ENCODE measurements at regions not wholly inside any gene's neighbourhood (a gene's known extent, or its start where the extent isn't known, plus 50 kb on each side); places are given as distances from the start of the nearest gene placed in this dataset.
"Not testable (repeated sequence)": the region's sequence is repeated elsewhere in the genome, so short reads cannot be mapped to it uniquely, and the experiment has no call there.

DNA sequence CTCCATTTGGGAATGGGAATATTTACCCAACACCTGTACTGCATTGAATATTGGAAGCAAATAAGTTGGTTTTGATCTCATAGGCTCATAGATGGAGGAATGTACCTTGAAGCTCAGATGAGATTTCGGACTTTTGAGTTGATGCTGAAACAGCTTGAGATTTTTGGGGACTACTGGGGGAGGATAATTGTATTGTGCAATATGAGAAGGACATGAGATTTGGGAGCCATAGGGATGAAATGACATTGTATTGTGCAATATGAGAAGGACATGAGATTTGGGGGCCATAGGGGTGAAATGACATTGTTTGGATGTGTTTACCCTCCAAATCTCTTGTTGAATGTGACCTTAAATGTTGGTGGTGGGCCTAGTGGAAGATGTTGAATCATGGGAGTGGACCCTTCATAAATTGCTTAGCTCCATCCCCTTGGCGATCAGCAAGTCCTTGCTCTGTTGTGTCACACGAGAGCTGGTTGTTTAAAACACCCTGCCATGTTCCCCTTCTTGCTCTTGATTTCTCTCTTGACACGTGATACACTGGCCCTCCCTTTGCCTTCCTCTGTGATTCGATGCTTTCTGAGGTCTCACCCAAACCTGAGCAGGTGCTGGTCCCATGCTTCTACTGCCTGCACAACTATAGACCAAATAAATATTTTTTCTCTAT is 4464.8 kb upstream of the OR11H1 start:
- CTCF ChIA-PET; H3K27me3 Mint-ChIP-seq (ENCODE audit: unreplicated experiment); H3K27ac Mint-ChIP-seq (ENCODE audit: unreplicated experiment); H3K4me3 Mint-ChIP-seq (ENCODE audit: low read depth, unreplicated experiment); DNase-seq; H3K4me1 Mint-ChIP-seq (ENCODE audit: low read depth, unreplicated experiment); intact Hi-C loops (cut with micrococcal nuclease; ENCODE audit: unreplicated experiment); H3K36me3 Mint-ChIP-seq (ENCODE audit: insufficient read depth, unreplicated experiment); BruUV-seq (replicated peaks): not testable (repeated sequence)
- peaks cover 15% of the 10 kb centered on the region for H3K9me3 Mint-ChIP-seq (ENCODE audit: low read depth, unreplicated experiment)

DNA sequence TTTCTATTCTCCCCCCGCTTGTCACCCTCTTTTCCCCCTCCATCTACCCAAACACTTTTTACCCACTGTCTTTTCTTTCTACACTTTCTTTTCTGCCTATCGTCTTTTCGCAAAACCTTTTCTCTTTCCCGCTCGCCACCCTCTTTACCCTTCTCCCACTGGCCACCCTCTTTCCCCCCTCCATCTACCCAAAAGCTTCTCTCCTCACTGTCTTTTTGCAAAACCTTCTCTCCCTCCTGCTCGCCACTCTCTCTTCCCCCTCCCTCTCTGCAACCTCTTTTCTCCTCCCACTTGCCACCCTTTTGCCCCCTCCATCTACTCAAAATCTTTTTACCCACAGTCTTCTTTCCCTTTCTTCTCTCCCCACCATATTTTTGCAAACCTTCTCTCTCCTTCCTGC is 4462.8 kb upstream of the OR11H1 start:
- peaks cover 13% of the 10 kb centered on the region for H3K9me3 Mint-ChIP-seq (ENCODE audit: low read depth, unreplicated experiment)
- H3K27me3 Mint-ChIP-seq (ENCODE audit: unreplicated experiment); H3K4me1 Mint-ChIP-seq (ENCODE audit: low read depth, unreplicated experiment); H3K36me3 Mint-ChIP-seq (ENCODE audit: insufficient read depth, unreplicated experiment); BruUV-seq (replicated peaks); intact Hi-C loops (cut with micrococcal nuclease; ENCODE audit: unreplicated experiment); CTCF ChIA-PET; DNase-seq; H3K4me3 Mint-ChIP-seq (ENCODE audit: low read depth, unreplicated experiment); H3K27ac Mint-ChIP-seq (ENCODE audit: unreplicated experiment): not testable (repeated sequence)

DNA sequence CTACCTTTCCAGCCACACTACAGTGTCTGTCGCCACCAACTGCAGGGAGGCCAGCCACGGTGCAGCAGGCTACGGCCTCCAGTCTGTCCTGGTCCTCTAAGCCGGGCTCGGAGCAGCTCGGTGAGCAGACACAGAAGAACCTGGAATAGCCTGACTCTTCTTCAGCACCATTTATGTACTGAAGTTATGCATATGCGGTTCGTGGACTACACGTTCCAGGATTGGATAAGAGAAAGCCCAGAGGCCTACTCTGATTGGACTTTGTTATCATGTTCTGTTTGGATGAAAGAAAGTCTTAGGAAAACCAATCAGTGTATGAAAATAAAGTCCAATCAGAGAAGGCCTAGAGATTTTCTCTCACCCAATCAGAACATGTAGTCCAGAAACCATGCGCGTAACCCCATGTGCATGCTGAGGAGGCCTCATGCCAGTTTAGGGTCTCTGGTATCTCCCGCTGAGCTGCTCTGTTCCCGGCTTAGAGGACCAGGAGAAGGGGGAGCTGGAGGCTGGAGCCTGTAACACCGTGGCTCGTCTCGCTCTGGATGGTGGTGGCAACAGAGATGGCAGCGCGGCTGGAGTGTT is 4462.0 kb upstream of the OR11H1 start:
- intact Hi-C loops (cut with micrococcal nuclease; ENCODE audit: unreplicated experiment); H3K4me3 Mint-ChIP-seq (ENCODE audit: low read depth, unreplicated experiment): not testable (repeated sequence)

DNA sequence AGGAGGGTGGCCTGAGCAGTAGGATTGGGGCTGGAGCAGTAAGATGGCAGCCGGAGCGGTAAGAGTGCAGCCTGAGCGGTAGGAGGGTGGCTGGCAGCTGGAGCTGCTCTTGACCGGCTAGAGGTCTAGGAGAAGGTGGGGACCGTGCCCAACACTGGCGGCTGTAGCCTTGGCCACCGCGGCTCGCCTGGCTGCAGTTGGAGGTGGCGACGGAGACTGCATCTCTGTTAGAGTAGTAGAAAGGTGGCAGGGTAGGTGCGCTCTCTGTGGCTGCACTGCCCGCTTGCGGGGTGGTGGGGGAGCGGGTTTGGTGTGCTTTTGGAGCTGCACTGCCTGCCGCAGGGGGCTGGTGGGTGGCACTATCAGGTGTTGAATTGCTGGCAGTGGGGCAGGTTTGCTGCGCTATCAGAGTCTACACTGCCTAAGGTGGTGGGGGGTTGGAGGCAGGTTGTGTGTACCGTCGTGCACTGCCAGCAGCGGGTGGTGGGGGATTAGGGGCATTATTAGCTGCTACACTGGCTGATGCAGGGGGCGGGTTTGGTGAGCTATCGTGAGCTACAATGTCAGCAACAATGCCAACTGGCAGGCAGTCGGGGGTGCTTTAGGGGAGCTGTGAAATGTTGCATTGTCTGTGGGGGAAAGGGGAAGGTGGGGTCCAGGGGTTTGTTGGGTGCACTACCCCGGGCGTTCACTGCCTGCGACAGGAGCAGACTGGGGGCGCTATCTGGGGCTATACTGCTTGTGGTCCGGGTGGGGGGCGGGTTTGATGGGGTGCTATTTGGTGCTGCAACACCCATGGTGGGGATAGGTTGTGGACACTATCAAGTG is 4461.3 kb upstream of the OR11H1 start:
- no peak overlapping the region for H3K27ac Mint-ChIP-seq (ENCODE audit: unreplicated experiment)
- no peaks in the 10 kb centered on the region for H3K36me3 Mint-ChIP-seq (ENCODE audit: insufficient read depth, unreplicated experiment)
- CTCF ChIA-PET: interaction anchor here (0.6 kb wide), 1 partner anchor 286 kb away, joined by 3 read pairs; no protein-coding TSS in a partner anchor
- H3K4me3 Mint-ChIP-seq (ENCODE audit: low read depth, unreplicated experiment): no peak overlapping the region
- BruUV-seq (replicated peaks): no TSS peak
- peaks cover 13% of the 10 kb centered on the region for H3K9me3 Mint-ChIP-seq (ENCODE audit: low read depth, unreplicated experiment)
- no peak for DNase-seq
- H3K27me3 Mint-ChIP-seq (ENCODE audit: unreplicated experiment): no peaks in the 10 kb centered on the region
- TF ChIP-seq, protein P1, sequence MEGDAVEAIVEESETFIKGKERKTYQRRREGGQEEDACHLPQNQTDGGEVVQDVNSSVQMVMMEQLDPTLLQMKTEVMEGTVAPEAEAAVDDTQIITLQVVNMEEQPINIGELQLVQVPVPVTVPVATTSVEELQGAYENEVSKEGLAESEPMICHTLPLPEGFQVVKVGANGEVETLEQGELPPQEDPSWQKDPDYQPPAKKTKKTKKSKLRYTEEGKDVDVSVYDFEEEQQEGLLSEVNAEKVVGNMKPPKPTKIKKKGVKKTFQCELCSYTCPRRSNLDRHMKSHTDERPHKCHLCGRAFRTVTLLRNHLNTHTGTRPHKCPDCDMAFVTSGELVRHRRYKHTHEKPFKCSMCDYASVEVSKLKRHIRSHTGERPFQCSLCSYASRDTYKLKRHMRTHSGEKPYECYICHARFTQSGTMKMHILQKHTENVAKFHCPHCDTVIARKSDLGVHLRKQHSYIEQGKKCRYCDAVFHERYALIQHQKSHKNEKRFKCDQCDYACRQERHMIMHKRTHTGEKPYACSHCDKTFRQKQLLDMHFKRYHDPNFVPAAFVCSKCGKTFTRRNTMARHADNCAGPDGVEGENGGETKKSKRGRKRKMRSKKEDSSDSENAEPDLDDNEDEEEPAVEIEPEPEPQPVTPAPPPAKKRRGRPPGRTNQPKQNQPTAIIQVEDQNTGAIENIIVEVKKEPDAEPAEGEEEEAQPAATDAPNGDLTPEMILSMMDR (IDR thresholded peaks at IDR 0.05; ENCODE audit: unreplicated experiment): no peak
- intact Hi-C loops (cut with micrococcal nuclease; ENCODE audit: unreplicated experiment): no loop called here
- no peaks in the 10 kb centered on the region for H3K4me1 Mint-ChIP-seq (ENCODE audit: low read depth, unreplicated experiment)

More for the DNA sequence above, 4462.0 kb upstream of the OR11H1 start:
- CTCF ChIA-PET; H3K27ac Mint-ChIP-seq (ENCODE audit: unreplicated experiment); H3K36me3 Mint-ChIP-seq (ENCODE audit: insufficient read depth, unreplicated experiment); H3K27me3 Mint-ChIP-seq (ENCODE audit: unreplicated experiment); DNase-seq; BruUV-seq (replicated peaks); H3K4me1 Mint-ChIP-seq (ENCODE audit: low read depth, unreplicated experiment): not testable (repeated sequence)
- H3K9me3 Mint-ChIP-seq (ENCODE audit: low read depth, unreplicated experiment): peaks cover 13% of the 10 kb centered on the region

DNA sequence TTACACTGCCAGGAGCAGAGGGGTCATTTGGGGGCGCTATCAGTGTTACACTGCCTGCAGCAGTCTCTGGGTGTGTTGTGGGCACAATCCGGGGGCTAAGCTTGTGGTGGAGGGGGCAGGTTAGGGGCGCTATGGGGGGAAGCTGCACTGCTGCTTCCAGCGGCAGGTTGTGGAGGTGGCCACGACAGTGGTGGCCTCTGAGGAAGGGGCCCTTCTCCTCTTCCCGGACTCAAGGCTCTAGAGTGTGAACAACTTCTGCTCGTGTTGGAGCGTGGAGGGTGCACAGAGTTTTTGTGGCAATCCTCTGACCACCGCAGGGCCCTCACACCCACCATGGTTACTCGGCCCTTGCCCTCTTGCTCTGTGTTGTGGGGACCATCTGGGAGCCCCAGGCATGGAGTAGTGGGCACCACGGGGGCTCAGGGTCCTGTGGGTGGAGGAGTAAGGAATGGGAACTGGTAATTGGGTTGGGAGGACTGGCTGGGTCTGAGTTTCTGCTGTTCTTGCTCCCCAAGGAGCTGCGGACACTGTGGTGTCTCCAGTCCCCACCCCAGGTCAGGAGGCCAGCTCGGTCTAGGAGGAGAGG is 4460.6 kb upstream of the OR11H1 start:
- H3K9me3 Mint-ChIP-seq (ENCODE audit: low read depth, unreplicated experiment): peaks cover 13% of the 10 kb centered on the region
- DNase-seq; H3K36me3 Mint-ChIP-seq (ENCODE audit: insufficient read depth, unreplicated experiment); CTCF ChIA-PET; H3K4me3 Mint-ChIP-seq (ENCODE audit: low read depth, unreplicated experiment); BruUV-seq (replicated peaks); H3K27me3 Mint-ChIP-seq (ENCODE audit: unreplicated experiment); H3K27ac Mint-ChIP-seq (ENCODE audit: unreplicated experiment); intact Hi-C loops (cut with micrococcal nuclease; ENCODE audit: unreplicated experiment); H3K4me1 Mint-ChIP-seq (ENCODE audit: low read depth, unreplicated experiment): not testable (repeated sequence)

DNA sequence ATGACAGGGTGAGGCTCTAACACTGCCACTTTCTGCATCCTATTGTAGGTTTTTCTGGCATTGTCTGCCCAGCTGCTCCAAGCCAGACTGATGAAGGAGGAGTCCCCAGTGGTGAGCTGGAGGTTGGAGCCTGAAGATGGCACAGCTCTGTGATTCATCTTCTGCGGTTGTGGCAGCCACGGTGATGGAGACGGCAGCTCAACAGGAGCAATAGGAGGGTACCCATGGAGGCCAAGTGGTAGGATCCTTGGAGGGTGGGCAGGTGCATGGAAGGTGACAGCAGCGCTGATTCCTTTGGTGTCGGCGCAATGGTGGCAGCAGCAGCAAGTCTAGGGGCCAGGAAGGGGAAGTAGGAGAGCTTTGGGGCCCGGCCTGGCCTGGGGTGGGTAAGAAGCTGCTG is 4460.1 kb upstream of the OR11H1 start:
- H3K27ac Mint-ChIP-seq (ENCODE audit: unreplicated experiment); H3K4me3 Mint-ChIP-seq (ENCODE audit: low read depth, unreplicated experiment); H3K27me3 Mint-ChIP-seq (ENCODE audit: unreplicated experiment); H3K36me3 Mint-ChIP-seq (ENCODE audit: insufficient read depth, unreplicated experiment); intact Hi-C loops (cut with micrococcal nuclease; ENCODE audit: unreplicated experiment); BruUV-seq (replicated peaks); DNase-seq; CTCF ChIA-PET; H3K4me1 Mint-ChIP-seq (ENCODE audit: low read depth, unreplicated experiment): not testable (repeated sequence)
- H3K9me3 Mint-ChIP-seq (ENCODE audit: low read depth, unreplicated experiment): peaks cover 13% of the 10 kb centered on the region

DNA sequence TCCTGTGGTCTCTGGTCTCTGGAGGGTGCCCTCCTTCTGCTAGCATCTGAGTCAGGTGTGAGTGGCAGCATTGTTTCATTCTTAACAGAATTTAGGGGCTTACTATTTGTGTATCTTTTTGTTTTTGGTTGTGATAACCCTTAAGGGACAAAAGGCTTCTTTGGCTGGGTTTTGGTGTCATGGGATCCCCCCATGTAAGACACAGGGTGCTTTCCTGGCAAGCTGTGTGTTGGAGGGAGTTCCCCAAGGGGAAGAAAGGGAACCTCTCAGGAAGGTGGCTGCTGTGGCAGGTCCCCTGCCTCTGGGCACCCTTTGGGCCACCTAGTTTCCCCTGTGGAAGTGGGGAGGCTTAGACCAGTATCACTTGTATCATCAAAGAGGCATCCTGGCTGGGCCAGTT is 4459.6 kb upstream of the OR11H1 start:
- H3K4me1 Mint-ChIP-seq (ENCODE audit: low read depth, unreplicated experiment); DNase-seq; H3K27ac Mint-ChIP-seq (ENCODE audit: unreplicated experiment); CTCF ChIA-PET; BruUV-seq (replicated peaks); H3K4me3 Mint-ChIP-seq (ENCODE audit: low read depth, unreplicated experiment); H3K27me3 Mint-ChIP-seq (ENCODE audit: unreplicated experiment); intact Hi-C loops (cut with micrococcal nuclease; ENCODE audit: unreplicated experiment); H3K36me3 Mint-ChIP-seq (ENCODE audit: insufficient read depth, unreplicated experiment): not testable (repeated sequence)
- H3K9me3 Mint-ChIP-seq (ENCODE audit: low read depth, unreplicated experiment): peaks cover 13% of the 10 kb centered on the region

Data from Calu3 (cell line).